Esophagus squamous epithelium (tissue), 4 donors: ENCODE measurements at regions not wholly inside any gene's neighbourhood (a gene's known extent, or its start where the extent isn't known, plus 50 kb on each side); places are given as distances from the start of the nearest gene placed in this dataset.

ENCODE experiments used
- CTCF ChIP-seq, 6 experiments: fragments of 450-650 bp in 4 of 6; fragments of 200-600 bp in 2 of 6; sonication (generic) in 2 of 6; IDR thresholded peaks; one replicate each; pipeline ENCODE4 v1.5.1; 2016 to 2019; ENCODE audit warnings: antibody characterized with exemption in 6 of 6, mild to moderate bottlenecking in 4 of 6, moderate library complexity in 4 of 6
- POLR2A ChIP-seq, 4 donors: fragments of 450-650 bp; IDR thresholded peaks; one replicate each; pipeline ENCODE4 v1.6.1; 2017; ENCODE audit warnings: antibody characterized with exemption in 4 of 4, mild to moderate bottlenecking in 4 of 4, moderate library complexity in 3 of 4

GRCh38 chr12:5268424-5269210 lies 163.3 kb upstream of the NTF3 start:
- TF ChIP-seq CTCF (IDR thresholded peaks at IDR 0.05) (no peak), POLR2A (IDR thresholded peaks at IDR 0.05) (no peak)
